H9 (cell line): ENCODE measurements at regions not wholly inside any gene's neighbourhood (a gene's known extent, or its start where the extent isn't known, plus 50 kb on each side); places are given as distances from the start of the nearest gene placed in this dataset.

ENCODE experiments used
- DNase-seq: peaks from one replicate; pipeline ENCODE4 v3.0.0-alpha.2; 2017
- H2AFZ ChIP-seq: one replicate; pipeline ENCODE4 v1.6.1; 2013; ENCODE audit warnings: mild to moderate bottlenecking, low read length, control low read depth, moderate library complexity
- H2AK5ac ChIP-seq: 2 replicates; pipeline ENCODE4 v1.6.1; 2013; ENCODE audit warnings: low read length, control low read depth, mixed read lengths; ENCODE audit not compliant: insufficient read length
- H2BK120ac ChIP-seq: one replicate; pipeline ENCODE4 v1.6.1; 2013; ENCODE audit warnings: low read depth, mild to moderate bottlenecking, low read length, control low read depth, inconsistent platforms; ENCODE audit not compliant: poor library complexity, severe bottlenecking
- H2BK12ac ChIP-seq: 2 replicates; pipeline ENCODE4 v1.6.1; 2013; ENCODE audit warnings: low read length, control low read depth, mixed read lengths, low read depth; ENCODE audit not compliant: insufficient read length
- H2BK15ac ChIP-seq: 2 replicates; pipeline ENCODE4 v1.6.1; 2013; ENCODE audit warnings: low read depth, low read length, control low read depth
- H2BK20ac ChIP-seq: one replicate; pipeline ENCODE4 v1.6.1; 2013; ENCODE audit warnings: low read depth, mild to moderate bottlenecking, low read length, control low read depth, inconsistent platforms; ENCODE audit not compliant: poor library complexity, severe bottlenecking
- H2BK5ac ChIP-seq: 2 replicates; pipeline ENCODE4 v1.6.1; 2013; ENCODE audit warnings: low read length, control low read depth, mixed read lengths; ENCODE audit not compliant: insufficient read length
- H3K14ac ChIP-seq: 2 replicates; pipeline ENCODE4 v1.6.1; 2013; ENCODE audit warnings: low read length, control low read depth; ENCODE audit not compliant: insufficient read depth
- H3K18ac ChIP-seq: 2 replicates; pipeline ENCODE4 v1.6.1; 2013; ENCODE audit warnings: low read depth, mild to moderate bottlenecking, mixed read lengths, low read length, control low read depth; ENCODE audit not compliant: insufficient read length
- H3K23ac ChIP-seq: 2 replicates; pipeline ENCODE4 v1.6.1; 2013; ENCODE audit warnings: low read length, control low read depth, mixed read lengths, low read depth; ENCODE audit not compliant: insufficient read length
- H3K23me2 ChIP-seq: 2 replicates; pipeline ENCODE4 v1.6.1; 2013; ENCODE audit warnings: low read depth, mild to moderate bottlenecking, mixed read lengths, low read length, control low read depth; ENCODE audit not compliant: insufficient read length, poor library complexity, severe bottlenecking
- H3K27ac ChIP-seq: 2 replicates; pipeline ENCODE4 v1.5.1; 2013; ENCODE audit warnings: low read length, control low read depth, mixed read lengths, low read depth; ENCODE audit not compliant: insufficient read length
- H3K27me3 ChIP-seq: 2 replicates; pipeline ENCODE4 v1.6.1; 2013; ENCODE audit warnings: low read length, control low read depth, inconsistent platforms; ENCODE audit not compliant: insufficient read depth
- H3K4ac ChIP-seq: 2 replicates; pipeline ENCODE4 v1.6.1; 2013; ENCODE audit warnings: low read depth, mild to moderate bottlenecking, control low read depth, inconsistent platforms, low read length, moderate library complexity
- H3K4me1 ChIP-seq: 2 replicates; pipeline ENCODE4 v1.6.1; 2013; ENCODE audit warnings: low read length, control low read depth, inconsistent platforms; ENCODE audit not compliant: insufficient read depth
- H3K4me2 ChIP-seq: 2 replicates; pipeline ENCODE4 v1.6.1; 2013; ENCODE audit warnings: low read length, control low read depth, mixed read lengths; ENCODE audit not compliant: insufficient read length, insufficient read depth
- H3K56ac ChIP-seq: 2 replicates; pipeline ENCODE4 v1.6.1; 2013; ENCODE audit warnings: low read depth, mild to moderate bottlenecking, mixed read lengths, low read length, control low read depth; ENCODE audit not compliant: insufficient read length
- H3K79me1 ChIP-seq: 2 replicates; pipeline ENCODE4 v1.6.1; 2013; ENCODE audit warnings: low read depth, mild to moderate bottlenecking, moderate library complexity, low read length, control low read depth, inconsistent platforms; ENCODE audit not compliant: insufficient read depth, poor library complexity, severe bottlenecking
- H3K79me2 ChIP-seq: 2 replicates; pipeline ENCODE4 v1.6.1; 2013; ENCODE audit warnings: low read length, control low read depth, inconsistent platforms; ENCODE audit not compliant: insufficient read depth
- H3K9ac ChIP-seq: 2 replicates; pipeline ENCODE4 v1.6.1; 2013; ENCODE audit warnings: low read length, control low read depth, mixed read lengths; ENCODE audit not compliant: insufficient read length; ENCODE audit errors: extremely low read depth
- H3K9me3 ChIP-seq: one replicate; pipeline ENCODE4 v1.6.1; 2013; ENCODE audit warnings: low read depth, low read length, inconsistent platforms; ENCODE audit not compliant: control insufficient read depth
- H3T11ph ChIP-seq: one replicate; pipeline ENCODE4 v1.6.1; 2013; ENCODE audit warnings: mild to moderate bottlenecking, low read length, control low read depth, inconsistent platforms
- H4K20me1 ChIP-seq: one replicate; pipeline ENCODE4 v1.6.1; 2013; ENCODE audit not compliant: control insufficient read depth, insufficient read length, insufficient read depth
- H4K5ac ChIP-seq: 2 replicates; pipeline ENCODE4 v1.6.1; 2013; ENCODE audit warnings: low read depth, mild to moderate bottlenecking, mixed read lengths, low read length, control low read depth; ENCODE audit not compliant: insufficient read length
- H4K8ac ChIP-seq: replicated peaks from 2 replicates; pipeline ENCODE4 v1.6.1; 2013; ENCODE audit warnings: low read length, control low read depth, mixed read lengths, low read depth; ENCODE audit not compliant: insufficient read length
- H4K91ac ChIP-seq: 2 replicates; pipeline ENCODE4 v1.6.1; 2013; ENCODE audit warnings: low read depth, mild to moderate bottlenecking, moderate library complexity, mixed read lengths, low read length, control low read depth; ENCODE audit not compliant: insufficient read length
- H3K27ac Mint-ChIP-seq, 3 experiments: 2 replicates in 2 of 3; 3 replicates in 1 of 3; pipeline ENCODE4 v1.8.0; 2020 to 2021; ENCODE audit warnings: mixed read lengths in 3 of 3, mild to moderate bottlenecking in 1 of 3, moderate library complexity in 1 of 3
- H3K27me3 Mint-ChIP-seq: 2 replicates; pipeline ENCODE4 v1.8.0; 2021; ENCODE audit warnings: low read depth, mild to moderate bottlenecking, moderate library complexity, mixed read lengths
- H3K36me3 Mint-ChIP-seq, 3 experiments: 2 replicates in 2 of 3; 3 replicates in 1 of 3; pipeline ENCODE4 v1.8.0; 2020 to 2021; ENCODE audit warnings: low read depth in 3 of 3, mixed read lengths in 3 of 3; ENCODE audit not compliant: insufficient read depth in 1 of 3
- H3K4me1 Mint-ChIP-seq, 2 experiments: 2 replicates each; pipeline ENCODE4 v1.8.0; 2020; ENCODE audit warnings: mixed read lengths in 2 of 2
- H3K4me3 Mint-ChIP-seq, 2 experiments: 2 replicates in 1 of 2; 3 replicates in 1 of 2; pipeline ENCODE4 v1.8.0; 2020 to 2021; ENCODE audit warnings: mild to moderate bottlenecking in 2 of 2, mixed read lengths in 2 of 2, moderate library complexity in 1 of 2
- H3K9me3 Mint-ChIP-seq, 2 experiments: 2 replicates in 1 of 2; 3 replicates in 1 of 2; pipeline ENCODE4 v1.8.0; 2020; ENCODE audit warnings: mild to moderate bottlenecking in 2 of 2, mixed read lengths in 2 of 2, moderate library complexity in 1 of 2
- CTCF ChIP-seq: fragments of 200-600 bp; sonication (generic); conservative IDR thresholded peaks from 3 replicates; pipeline ENCODE4 v1.8.0; 2021; ENCODE audit warnings: antibody characterized with exemption, mild to moderate bottlenecking
- WGBS: extraction: QIAGEN DNeasy Blood & Tissue Kit; methylation state at CpG from one replicate; pipeline ENCODE4 v1.1.7; 2013; ENCODE audit warnings: missing lambda C conversion rate, low lambda C conversion rate, mixed read lengths; ENCODE audit not compliant: insufficient read length; ENCODE audit errors: extremely low coverage; 5-methylcytosine and 5-hydroxymethylcytosine counted together

GRCh38 chr5:128777052-128777451, 188.2 kb upstream of the SLC27A6 start:
- H3K27ac ChIP-seq, result no peak overlapping the region
- no peak overlapping the region for H4K5ac ChIP-seq
- H3K27me3 ChIP-seq, result no peaks in the 10 kb centered on the region
- H3K9me3 ChIP-seq, result no peaks in the 10 kb centered on the region
- no peak overlapping the region for H3K18ac ChIP-seq
- peaks cover 4% of the 10 kb centered on the region; the same call in 1 of the 2 replicates for H3K4me1 ChIP-seq
- Mint-ChIP-seq H3K4me1 (peaks cover 26 to 30% of the 10 kb centered on the region in 2 experiments), H3K4me3 (no peak overlapping the region), H3K27me3 (no peaks in the 10 kb centered on the region), H3K9me3 (no peaks in the 10 kb centered on the region), H3K36me3 (no peaks in the 10 kb centered on the region), H3K27ac (0 out of 7 replicates have a peak overlapping the region, but pooled peaks of 1 of the 3 experiments have one; percentile 15)
- H2BK120ac ChIP-seq, result no peak overlapping the region
- H3K56ac ChIP-seq, result no peak overlapping the region
- H3T11ph ChIP-seq, result no peak overlapping the region
- no peaks in the 10 kb centered on the region for H3K79me2 ChIP-seq
- H3K14ac ChIP-seq, result no peak overlapping the region
- H3K23me2 ChIP-seq, result no peaks in the 10 kb centered on the region
- no peak overlapping the region for H3K23ac ChIP-seq
- WGBS, result no CpG with 5 or more reads among the region's 1 CpG
- H3K4me2 ChIP-seq, result no peak overlapping the region
- no peak overlapping the region for H4K91ac ChIP-seq
- H2BK12ac ChIP-seq, result no peak overlapping the region
- no peak overlapping the region for H3K9ac ChIP-seq
- H2BK15ac ChIP-seq, result no peak overlapping the region
- H2BK5ac ChIP-seq, result no peak overlapping the region
- H3K79me1 ChIP-seq, result no peaks in the 10 kb centered on the region
- no peak overlapping the region for H2AK5ac ChIP-seq
- TF ChIP-seq CTCF, result no peak
- no peak overlapping the region for H3K4ac ChIP-seq
- no peaks in the 10 kb centered on the region for H4K20me1 ChIP-seq
- H2BK20ac ChIP-seq, result no peak overlapping the region
- DNase-seq, result no peak
- H4K8ac ChIP-seq, result no peak overlapping the region
- no peak overlapping the region for H2AFZ ChIP-seq
